ENCODE measurements at regions not wholly inside any gene's neighbourhood (a gene's known extent, or its start where the extent isn't known, plus 50 kb on each side); places are given as distances from the start of the nearest gene placed in this dataset.

GRCh38 chr10:10514797-10515196 lies 502.9 kb upstream of the CELF2 start:
- CTCF ChIA-PET, result interaction anchor here in 1 of 2 donors (0.9 kb wide), 1 partner anchor 41 kb away, joined by 3 read pairs; no protein-coding TSS in a partner anchor
- Mint-ChIP-seq H3K27ac (no peak overlapping the region), H3K36me3 (no peaks in the 10 kb centered on the region)

DNA sequence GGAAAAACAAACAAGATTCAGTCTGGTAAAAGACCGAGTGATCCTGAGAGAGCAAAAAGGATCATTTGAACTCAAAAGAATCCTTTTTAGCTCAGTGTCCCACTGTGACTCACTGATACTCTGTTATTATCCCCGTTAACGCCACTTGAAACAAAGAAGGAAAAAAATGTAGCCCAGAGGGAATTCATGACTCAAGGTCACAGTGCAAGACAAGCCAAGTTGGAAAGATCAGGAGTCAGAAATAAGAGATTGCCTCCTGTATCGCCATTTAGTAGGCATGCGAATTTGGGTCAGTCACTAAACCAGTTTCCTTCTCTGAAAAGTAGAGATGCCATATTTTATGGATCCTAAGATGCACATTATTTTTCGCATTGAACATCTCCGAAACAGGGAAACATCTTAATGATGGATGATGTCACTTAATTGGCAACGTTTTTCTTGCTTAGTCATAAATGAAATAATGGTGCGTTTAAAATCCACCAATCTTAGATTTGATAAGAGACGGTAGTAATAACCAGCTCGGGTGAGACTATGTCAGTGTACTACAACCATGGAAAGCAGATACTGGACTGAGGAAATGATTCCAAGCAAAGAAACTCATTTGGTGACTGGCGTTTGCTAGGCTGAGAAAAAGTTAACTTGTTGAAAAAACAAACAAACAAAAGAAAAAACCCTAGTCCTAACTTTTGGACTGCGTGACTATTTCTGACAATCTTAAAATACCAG lies 502.0 kb upstream of the CELF2 start:
- Mint-ChIP-seq H3K27ac (no peak overlapping the region), H3K4me1 (no peaks in the 10 kb centered on the region), H3K36me3 (no peaks in the 10 kb centered on the region), H3K27me3 (peaks cover 13 to 26% of the 10 kb centered on the region in 2 donors), H3K9me3 (no peaks in the 10 kb centered on the region), H3K4me3 (no peak overlapping the region)
- Histone ChIP-seq H3K4me1 (ENCODE audit: control insufficient read depth in 1 of 2, extremely low read depth in 1 of 2, insufficient read depth in 2 of 2, low read length in 2 of 2) (no peaks in the 10 kb centered on the region), H3K36me3 (ENCODE audit: control insufficient read depth in 2 of 2, extremely low read depth in 1 of 2, insufficient read depth in 1 of 2, low read length in 1 of 2) (no peaks in the 10 kb centered on the region), H3K27me3 (replicated peaks in 1 of 2; ENCODE audit: control insufficient read depth in 2 of 2, extremely low read depth in 1 of 2, insufficient read depth in 2 of 2, low read length in 1 of 2) (no peaks in the 10 kb centered on the region), H3K9me3 (no peaks in the 10 kb centered on the region), H3K27ac (ENCODE audit: low read length) (no peak overlapping the region), H3K4me3 (ENCODE audit: control insufficient read depth in 1 of 2, extremely low read depth in 1 of 2, low read length in 1 of 2) (no peak overlapping the region)
- WGBS (ENCODE audit: insufficient coverage), result 94% methylated on average over 9 of the region's 13 CpGs
- ChIA-PET CTCF (interaction anchor here in 1 of 2 donors (0.6 kb wide), 1 partner anchor 14 kb away, joined by 4 read pairs; no protein-coding TSS in a partner anchor), POLR2A (no interaction called here)
- ATAC-seq (replicated peaks in 1 of 4), result no peak
- DNase-seq, result no peak

More at GRCh38 chr10:10514797-10515196, 502.9 kb upstream of the CELF2 start:
- H3K9me3 Mint-ChIP-seq, result no peaks in the 10 kb centered on the region
- Histone ChIP-seq H3K4me1 (ENCODE audit: control insufficient read depth in 1 of 2, extremely low read depth in 1 of 2, insufficient read depth in 2 of 2, low read length in 2 of 2) (no peaks in the 10 kb centered on the region), H3K27ac (ENCODE audit: low read length) (no peak overlapping the region), H3K36me3 (ENCODE audit: control insufficient read depth in 2 of 2, extremely low read depth in 1 of 2, insufficient read depth in 1 of 2, low read length in 1 of 2) (no peaks in the 10 kb centered on the region), H3K9me3 (no peaks in the 10 kb centered on the region), H3K4me3 (ENCODE audit: control insufficient read depth in 1 of 2, extremely low read depth in 1 of 2, low read length in 1 of 2) (no peak overlapping the region), H3K27me3 (replicated peaks in 1 of 2; ENCODE audit: control insufficient read depth in 2 of 2, extremely low read depth in 1 of 2, insufficient read depth in 2 of 2, low read length in 1 of 2) (no peaks in the 10 kb centered on the region)
- DNase-seq (no peak), ATAC-seq (replicated peaks in 1 of 4) (no peak)
- no peaks in the 10 kb centered on the region for H3K4me1 Mint-ChIP-seq
- WGBS (ENCODE audit: insufficient coverage), result no CpG with 5 or more reads among the region's 3 CpGs
- peaks cover 11 to 23% of the 10 kb centered on the region in 2 donors for H3K27me3 Mint-ChIP-seq
- H3K4me3 Mint-ChIP-seq, result no peak overlapping the region
- POLR2A ChIA-PET, result no interaction called here

DNA sequence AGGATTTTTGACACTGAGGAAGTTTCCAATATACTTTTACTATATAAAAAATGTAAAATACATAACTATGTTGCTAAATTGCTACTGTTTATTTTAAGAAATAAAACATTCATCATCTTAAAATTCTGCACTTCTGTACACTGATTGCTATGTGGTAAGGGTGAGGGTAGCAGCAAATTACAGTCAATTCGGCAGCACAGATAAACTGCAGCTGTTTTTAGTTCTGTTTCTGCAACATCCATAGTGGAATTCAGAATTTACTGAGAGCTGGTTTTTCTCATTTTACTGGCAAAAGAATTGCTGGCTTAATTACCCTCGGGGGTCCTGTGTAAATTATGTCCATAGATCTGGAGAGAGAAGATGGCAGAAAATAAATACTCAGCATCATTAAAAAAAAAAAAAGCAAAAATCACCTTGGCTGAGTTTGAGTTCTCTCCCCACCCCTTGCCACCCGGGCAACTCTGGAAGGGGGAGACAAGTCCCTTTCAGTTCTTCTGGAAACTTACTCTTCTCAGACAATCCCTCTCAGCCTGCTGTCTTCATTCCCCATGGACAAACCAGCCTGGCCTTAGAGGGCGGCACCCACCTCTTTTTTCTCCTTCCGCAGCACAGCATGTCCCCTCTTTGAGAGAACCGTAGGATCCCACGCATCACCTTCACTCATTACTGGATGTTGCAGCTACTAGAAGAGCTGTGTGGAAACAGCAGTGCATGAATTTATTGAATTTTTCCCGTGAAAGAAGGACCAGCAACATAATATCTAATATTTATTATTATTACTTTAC lies 501.1 kb upstream of the CELF2 start:
- H3K9me3 Mint-ChIP-seq, result no peaks in the 10 kb centered on the region
- ATAC-seq (replicated peaks in 1 of 4), result no peak

GRCh38 chr10:10517866-10518265 lies 499.8 kb upstream of the CELF2 start:
- peaks cover 16 to 31% of the 10 kb centered on the region in 2 donors for H3K27me3 Mint-ChIP-seq
- H3K36me3 ChIP-seq (ENCODE audit: control insufficient read depth in 2 of 2, extremely low read depth in 1 of 2, insufficient read depth in 1 of 2, low read length in 1 of 2), result no peaks in the 10 kb centered on the region
- POLR2A ChIA-PET, result no interaction called here
- H3K4me3 Mint-ChIP-seq, result no peak overlapping the region
- H3K4me3 ChIP-seq (ENCODE audit: control insufficient read depth in 1 of 2, extremely low read depth in 1 of 2, low read length in 1 of 2), result no peak overlapping the region
- no peaks in the 10 kb centered on the region for H3K36me3 Mint-ChIP-seq
- CTCF ChIA-PET, result no interaction called here
- ATAC-seq (replicated peaks in 1 of 4) (no peak), DNase-seq (no peak)
- H3K4me1 Mint-ChIP-seq, result no peaks in the 10 kb centered on the region
- H3K9me3 ChIP-seq, result no peaks in the 10 kb centered on the region
- H3K4me1 ChIP-seq (ENCODE audit: control insufficient read depth in 1 of 2, extremely low read depth in 1 of 2, insufficient read depth in 2 of 2, low read length in 2 of 2), result no peaks in the 10 kb centered on the region
- H3K27ac Mint-ChIP-seq, result no peak overlapping the region
- WGBS (ENCODE audit: insufficient coverage), result 52% methylated on average over 3 of the region's 4 CpGs
- H3K9me3 Mint-ChIP-seq, result no peaks in the 10 kb centered on the region
- no peak overlapping the region for H3K27ac ChIP-seq (ENCODE audit: low read length)
- peaks cover 0 to 3% of the 10 kb centered on the region in 2 experiments for H3K27me3 ChIP-seq (replicated peaks in 1 of 2; ENCODE audit: control insufficient read depth in 2 of 2, extremely low read depth in 1 of 2, insufficient read depth in 2 of 2, low read length in 1 of 2)

More for the DNA sequence above, 501.1 kb upstream of the CELF2 start:
- 46% methylated on average over 2 of the region's 8 CpGs for WGBS (ENCODE audit: insufficient coverage)
- Histone ChIP-seq H3K4me3 (ENCODE audit: control insufficient read depth in 1 of 2, extremely low read depth in 1 of 2, low read length in 1 of 2) (no peak overlapping the region), H3K27ac (ENCODE audit: low read length) (no peak overlapping the region), H3K4me1 (ENCODE audit: control insufficient read depth in 1 of 2, extremely low read depth in 1 of 2, insufficient read depth in 2 of 2, low read length in 2 of 2) (no peaks in the 10 kb centered on the region), H3K9me3 (no peaks in the 10 kb centered on the region), H3K27me3 (replicated peaks in 1 of 2; ENCODE audit: control insufficient read depth in 2 of 2, extremely low read depth in 1 of 2, insufficient read depth in 2 of 2, low read length in 1 of 2) (no peaks in the 10 kb centered on the region), H3K36me3 (ENCODE audit: control insufficient read depth in 2 of 2, extremely low read depth in 1 of 2, insufficient read depth in 1 of 2, low read length in 1 of 2) (no peaks in the 10 kb centered on the region)
- no peak overlapping the region for H3K4me3 Mint-ChIP-seq
- no peak for DNase-seq
- no peak overlapping the region for H3K27ac Mint-ChIP-seq
- no peaks in the 10 kb centered on the region for H3K36me3 Mint-ChIP-seq
- H3K4me1 Mint-ChIP-seq, result no peaks in the 10 kb centered on the region
- peaks cover 11 to 26% of the 10 kb centered on the region in 2 donors for H3K27me3 Mint-ChIP-seq
- ChIA-PET CTCF (no interaction called here), POLR2A (no interaction called here)

DNA sequence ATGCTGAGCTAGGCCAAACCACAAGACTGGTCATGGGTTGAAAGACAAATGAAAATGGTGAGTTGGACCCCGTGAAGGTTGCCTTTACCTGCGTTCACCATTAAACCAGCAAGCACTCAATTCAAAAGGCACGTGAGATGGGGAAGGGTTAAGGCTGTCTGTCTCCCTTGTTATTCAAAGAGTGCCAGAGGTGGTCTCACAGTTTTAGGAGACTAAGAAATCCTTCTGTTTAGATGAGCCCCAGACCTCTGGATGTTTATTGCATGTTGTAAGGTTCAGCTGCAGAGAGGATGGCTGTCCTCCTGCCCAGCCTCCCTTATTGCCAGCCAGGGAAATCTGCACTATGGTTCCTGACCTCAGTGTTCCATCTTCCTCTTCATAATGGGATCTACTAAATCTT lies 498.0 kb upstream of the CELF2 start:
- ATAC-seq (replicated peaks in 1 of 4) (no peak), DNase-seq (no peak)
- peaks cover 0 to 3% of the 10 kb centered on the region in 2 experiments for H3K27me3 ChIP-seq (replicated peaks in 1 of 2; ENCODE audit: control insufficient read depth in 2 of 2, extremely low read depth in 1 of 2, insufficient read depth in 2 of 2, low read length in 1 of 2)
- H3K36me3 ChIP-seq (ENCODE audit: control insufficient read depth in 2 of 2, extremely low read depth in 1 of 2, insufficient read depth in 1 of 2, low read length in 1 of 2), result no peaks in the 10 kb centered on the region
- POLR2A ChIA-PET, result no interaction called here
- H3K4me1 ChIP-seq (ENCODE audit: control insufficient read depth in 1 of 2, extremely low read depth in 1 of 2, insufficient read depth in 2 of 2, low read length in 2 of 2), result no peaks in the 10 kb centered on the region
- Mint-ChIP-seq H3K4me3 (no peak overlapping the region), H3K4me1 (no peaks in the 10 kb centered on the region), H3K9me3 (no peaks in the 10 kb centered on the region), H3K27ac (no peak overlapping the region), H3K27me3 (peaks cover 16 to 26% of the 10 kb centered on the region in 2 donors), H3K36me3 (no peaks in the 10 kb centered on the region)
- CTCF ChIA-PET, result no interaction called here
- no peak overlapping the region for H3K27ac ChIP-seq (ENCODE audit: low read length)
- no peak overlapping the region for H3K4me3 ChIP-seq (ENCODE audit: control insufficient read depth in 1 of 2, extremely low read depth in 1 of 2, low read length in 1 of 2)
- WGBS (ENCODE audit: insufficient coverage), result no CpG with 5 or more reads among the region's 3 CpGs
- no peaks in the 10 kb centered on the region for H3K9me3 ChIP-seq

DNA sequence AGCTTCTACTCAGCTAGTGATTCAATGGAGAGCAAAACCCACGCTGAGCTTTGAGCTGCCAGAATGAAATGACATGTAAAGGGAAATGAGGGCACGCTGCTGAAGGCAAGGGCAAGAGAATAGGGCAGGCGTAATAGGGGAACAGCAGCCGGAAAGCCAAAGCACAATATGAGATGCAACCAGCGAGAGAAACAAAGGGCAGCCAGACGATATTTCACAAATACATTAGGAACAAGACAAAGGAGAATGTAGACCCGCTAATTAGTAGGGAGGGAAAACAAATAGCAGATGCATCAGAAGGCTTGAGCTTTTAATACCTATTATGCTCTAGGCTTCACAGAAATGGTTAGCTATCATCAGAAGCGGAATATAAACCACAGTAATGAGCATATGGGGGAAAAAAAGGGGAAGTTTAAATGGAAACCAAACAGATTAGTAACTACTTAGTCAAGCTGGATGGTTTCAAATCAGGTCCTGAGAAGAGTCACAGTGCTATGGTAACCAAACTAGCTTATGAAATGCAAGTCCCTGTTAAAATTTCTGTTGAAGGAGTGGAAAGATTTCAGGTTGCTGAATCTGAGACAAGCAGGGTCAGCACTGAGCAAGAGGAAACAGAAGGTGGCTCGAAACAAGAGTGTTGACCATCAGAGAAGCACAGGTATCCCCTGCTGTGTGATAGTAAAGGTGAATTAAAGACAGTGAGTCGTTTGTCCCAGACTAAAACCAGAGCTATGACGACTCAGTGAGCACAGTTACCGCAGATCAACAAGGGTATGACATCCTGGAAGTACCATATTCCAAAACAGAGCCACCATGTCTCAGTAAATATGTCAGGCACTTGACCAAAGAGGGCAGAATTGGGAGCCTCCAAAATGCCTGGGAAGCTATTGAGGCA lies 496.9 kb upstream of the CELF2 start:
- H3K27me3 Mint-ChIP-seq, result peaks cover 16 to 34% of the 10 kb centered on the region in 2 donors
- no peaks in the 10 kb centered on the region for H3K9me3 ChIP-seq
- H3K4me1 Mint-ChIP-seq, result no peaks in the 10 kb centered on the region
- H3K36me3 ChIP-seq (ENCODE audit: control insufficient read depth in 2 of 2, extremely low read depth in 1 of 2, insufficient read depth in 1 of 2, low read length in 1 of 2), result no peaks in the 10 kb centered on the region
- peaks cover 0 to 3% of the 10 kb centered on the region in 2 experiments for H3K27me3 ChIP-seq (replicated peaks in 1 of 2; ENCODE audit: control insufficient read depth in 2 of 2, extremely low read depth in 1 of 2, insufficient read depth in 2 of 2, low read length in 1 of 2)
- no peak overlapping the region for H3K27ac Mint-ChIP-seq
- no peaks in the 10 kb centered on the region for H3K4me1 ChIP-seq (ENCODE audit: control insufficient read depth in 1 of 2, extremely low read depth in 1 of 2, insufficient read depth in 2 of 2, low read length in 2 of 2)
- ATAC-seq (replicated peaks in 1 of 4), result no peak
- ChIA-PET CTCF (no interaction called here), POLR2A (no interaction called here)
- no peak for DNase-seq
- H3K4me3 ChIP-seq (ENCODE audit: control insufficient read depth in 1 of 2, extremely low read depth in 1 of 2, low read length in 1 of 2), result no peak overlapping the region
- 55% methylated on average over 3 of the region's 12 CpGs for WGBS (ENCODE audit: insufficient coverage)
- H3K36me3 Mint-ChIP-seq, result no peaks in the 10 kb centered on the region
- H3K9me3 Mint-ChIP-seq, result no peaks in the 10 kb centered on the region
- no peak overlapping the region for H3K27ac ChIP-seq (ENCODE audit: low read length)
- H3K4me3 Mint-ChIP-seq, result no peak overlapping the region
